ENCODE measurements at regions not wholly inside any gene's neighbourhood (a gene's known extent, or its start where the extent isn't known, plus 50 kb on each side); places are given as distances from the start of the nearest gene placed in this dataset.

DNA sequence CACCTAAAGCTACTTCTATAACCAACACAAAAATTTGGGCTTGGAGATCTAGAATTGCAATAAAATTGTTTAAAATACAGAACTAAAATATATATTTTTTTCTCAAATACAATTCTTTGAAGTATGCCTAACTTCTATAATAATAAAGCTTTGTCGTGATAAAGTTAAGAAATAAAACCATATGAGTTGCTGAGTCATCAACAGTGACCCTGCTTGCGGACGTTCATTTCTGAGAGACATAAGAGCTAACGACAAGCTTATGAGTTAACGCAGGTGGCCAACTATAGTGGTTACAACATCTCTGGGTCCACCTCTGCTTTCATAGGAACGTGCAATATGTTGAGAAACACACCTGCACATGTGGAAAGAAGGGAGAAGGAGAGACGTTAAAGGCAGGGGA lies 407.1 kb upstream of the SLC14A2 start:
- TF ChIP-seq POLR2A (IDR thresholded peaks at IDR 0.05), result no peak
- TF ChIP-seq, protein P1, sequence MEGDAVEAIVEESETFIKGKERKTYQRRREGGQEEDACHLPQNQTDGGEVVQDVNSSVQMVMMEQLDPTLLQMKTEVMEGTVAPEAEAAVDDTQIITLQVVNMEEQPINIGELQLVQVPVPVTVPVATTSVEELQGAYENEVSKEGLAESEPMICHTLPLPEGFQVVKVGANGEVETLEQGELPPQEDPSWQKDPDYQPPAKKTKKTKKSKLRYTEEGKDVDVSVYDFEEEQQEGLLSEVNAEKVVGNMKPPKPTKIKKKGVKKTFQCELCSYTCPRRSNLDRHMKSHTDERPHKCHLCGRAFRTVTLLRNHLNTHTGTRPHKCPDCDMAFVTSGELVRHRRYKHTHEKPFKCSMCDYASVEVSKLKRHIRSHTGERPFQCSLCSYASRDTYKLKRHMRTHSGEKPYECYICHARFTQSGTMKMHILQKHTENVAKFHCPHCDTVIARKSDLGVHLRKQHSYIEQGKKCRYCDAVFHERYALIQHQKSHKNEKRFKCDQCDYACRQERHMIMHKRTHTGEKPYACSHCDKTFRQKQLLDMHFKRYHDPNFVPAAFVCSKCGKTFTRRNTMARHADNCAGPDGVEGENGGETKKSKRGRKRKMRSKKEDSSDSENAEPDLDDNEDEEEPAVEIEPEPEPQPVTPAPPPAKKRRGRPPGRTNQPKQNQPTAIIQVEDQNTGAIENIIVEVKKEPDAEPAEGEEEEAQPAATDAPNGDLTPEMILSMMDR (IDR thresholded peaks at IDR 0.05), result no peak
- no peak for TF ChIP-seq EP300 (IDR thresholded peaks at IDR 0.05; ENCODE audit: low read depth)
- TF ChIP-seq POLR2AphosphoS5 (IDR thresholded peaks at IDR 0.05), result no peak

Data from transverse colon (tissue), 4 donors.